Neural progenitor cell (in vitro differentiated cells): ENCODE measurements at regions not wholly inside any gene's neighbourhood (a gene's known extent, or its start where the extent isn't known, plus 50 kb on each side); places are given as distances from the start of the nearest gene placed in this dataset.

ENCODE experiments used
- DNase-seq: peaks from one replicate; pipeline ENCODE4 v3.0.0-alpha.2; 2016; ENCODE audit warnings: low spot score
- H2AFZ ChIP-seq: fragments of 200-600 bp; sonication (generic); replicated peaks from 2 replicates; pipeline ENCODE4 v1.6.1; 2016; ENCODE audit warnings: antibody characterized with exemption
- H3F3A ChIP-seq: fragments of 200-600 bp; sonication (generic); 2 replicates; pipeline ENCODE4 v1.6.1; 2016; ENCODE audit warnings: antibody characterized with exemption, low read depth
- H3K27ac ChIP-seq: fragments of 200-600 bp; sonication (generic); 2 replicates; pipeline ENCODE4 v1.5.1; 2016; ENCODE audit warnings: mild to moderate bottlenecking
- H3K27me3 ChIP-seq: fragments of 200-600 bp; sonication (generic); 2 replicates; pipeline ENCODE4 v1.6.1; 2016; ENCODE audit warnings: mild to moderate bottlenecking, moderate library complexity
- H3K36me3 ChIP-seq: fragments of 200-600 bp; sonication (generic); 2 replicates; pipeline ENCODE4 v1.5.1; 2016
- H3K4me1 ChIP-seq: fragments of 200-600 bp; sonication (generic); 2 replicates; pipeline ENCODE4 v1.6.1; 2016; ENCODE audit warnings: mixed run types
- H3K4me2 ChIP-seq: fragments of 200-600 bp; sonication (generic); 2 replicates; pipeline ENCODE4 v1.6.1; 2016
- H3K4me3 ChIP-seq: fragments of 200-600 bp; sonication (generic); 2 replicates; pipeline ENCODE4 v1.5.1; 2016
- H3K79me2 ChIP-seq: fragments of 200-600 bp; sonication (generic); 2 replicates; pipeline ENCODE4 v1.6.1; 2016; ENCODE audit warnings: low read depth
- H3K9ac ChIP-seq: fragments of 200-600 bp; sonication (generic); 2 replicates; pipeline ENCODE4 v1.6.1; 2016
- H3K9me3 ChIP-seq: fragments of 200-600 bp; sonication (generic); 2 replicates; pipeline ENCODE4 v1.5.1; 2016; ENCODE audit warnings: low read depth
- H4K20me1 ChIP-seq: fragments of 200-600 bp; sonication (generic); 2 replicates; pipeline ENCODE4 v1.6.1; 2016; ENCODE audit warnings: low read depth
- H3K27ac Mint-ChIP-seq: 3 replicates; pipeline ENCODE4 v1.8.0; 2021; ENCODE audit warnings: mixed read lengths
- H3K27me3 Mint-ChIP-seq: 2 replicates; pipeline ENCODE4 v1.8.0; 2022; ENCODE audit warnings: low read depth, mild to moderate bottlenecking, inconsistent platforms, moderate library complexity, mixed read lengths; ENCODE audit not compliant: insufficient read depth
- H3K36me3 Mint-ChIP-seq: 3 replicates; pipeline ENCODE4 v1.8.0; 2021; ENCODE audit warnings: mixed read lengths
- H3K4me1 Mint-ChIP-seq: 3 replicates; pipeline ENCODE4 v1.8.0; 2021; ENCODE audit warnings: mixed read lengths
- H3K4me3 Mint-ChIP-seq: 3 replicates; pipeline ENCODE4 v1.8.0; 2021; ENCODE audit warnings: mild to moderate bottlenecking, moderate library complexity, mixed read lengths
- H3K9me3 Mint-ChIP-seq: 3 replicates; pipeline ENCODE4 v1.8.0; 2020; ENCODE audit warnings: mixed read lengths
- EZH2 ChIP-seq: fragments of 200-600 bp; sonication (generic); IDR thresholded peaks from 2 replicates; pipeline ENCODE4 v1.6.1; 2017; ENCODE audit warnings: antibody characterized with exemption, mild to moderate bottlenecking, moderate library complexity
- EZH2phosphoT487 ChIP-seq: fragments of 200-600 bp; sonication (generic); IDR thresholded peaks from 2 replicates; pipeline ENCODE4 v1.6.1; 2017; ENCODE audit warnings: antibody characterized with exemption
- TF ChIP-seq, protein P1 (sequence below): fragments of 200-600 bp; sonication (generic); IDR thresholded peaks from 2 replicates; pipeline ENCODE4 v1.5.1; 2017; ENCODE audit warnings: antibody characterized with exemption, mild to moderate bottlenecking

DNA sequence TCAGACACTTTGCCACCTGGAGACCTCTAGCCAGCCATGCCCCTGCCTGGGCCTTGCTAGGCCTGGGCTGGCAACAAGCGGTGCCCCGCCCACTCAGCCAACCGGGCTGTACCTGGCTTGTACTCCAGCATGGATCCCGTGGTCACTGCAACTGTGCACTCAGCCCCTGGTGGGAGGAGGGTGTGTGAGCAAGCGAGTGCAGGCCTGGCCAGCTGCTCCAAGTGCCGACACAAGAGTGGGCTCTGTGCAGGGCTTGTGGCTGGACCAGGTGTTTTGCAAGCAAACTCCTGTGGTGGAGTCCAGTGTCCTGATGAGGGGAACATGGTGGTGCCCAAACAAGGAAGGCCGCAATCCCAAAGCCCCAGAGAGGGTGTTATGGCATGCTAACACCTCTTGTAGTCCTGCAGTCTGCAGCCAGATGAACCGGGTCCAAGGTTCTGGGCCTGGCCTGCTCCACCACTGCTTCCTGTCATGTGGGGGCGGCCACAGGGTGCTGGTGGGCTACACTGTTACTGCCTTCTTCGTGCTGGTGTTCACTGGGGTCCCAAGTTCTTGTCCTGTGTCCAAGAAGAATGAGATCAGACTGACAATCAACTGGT lies 60.1 kb upstream of the CD28 start:
- no peaks in the 10 kb centered on the region for H3F3A ChIP-seq
- Mint-ChIP-seq H3K27ac (no peak overlapping the region), H3K9me3 (peaks cover 11% of the 10 kb centered on the region), H3K4me1 (peaks cover 9% of the 10 kb centered on the region), H3K36me3 (no peaks in the 10 kb centered on the region), H3K4me3 (no peak overlapping the region), H3K27me3 (no peaks in the 10 kb centered on the region)
- H3K4me2 ChIP-seq, result no peak overlapping the region
- no peaks in the 10 kb centered on the region for H3K79me2 ChIP-seq
- no peak overlapping the region for H3K4me3 ChIP-seq
- H3K9ac ChIP-seq, result no peak overlapping the region
- no peak overlapping the region for H2AFZ ChIP-seq
- H3K9me3 ChIP-seq, result no peaks in the 10 kb centered on the region
- H3K27me3 ChIP-seq, result no peaks in the 10 kb centered on the region
- DNase-seq, result peak; percentile 9
- no peak for TF ChIP-seq EZH2phosphoT487
- TF ChIP-seq, protein P1, sequence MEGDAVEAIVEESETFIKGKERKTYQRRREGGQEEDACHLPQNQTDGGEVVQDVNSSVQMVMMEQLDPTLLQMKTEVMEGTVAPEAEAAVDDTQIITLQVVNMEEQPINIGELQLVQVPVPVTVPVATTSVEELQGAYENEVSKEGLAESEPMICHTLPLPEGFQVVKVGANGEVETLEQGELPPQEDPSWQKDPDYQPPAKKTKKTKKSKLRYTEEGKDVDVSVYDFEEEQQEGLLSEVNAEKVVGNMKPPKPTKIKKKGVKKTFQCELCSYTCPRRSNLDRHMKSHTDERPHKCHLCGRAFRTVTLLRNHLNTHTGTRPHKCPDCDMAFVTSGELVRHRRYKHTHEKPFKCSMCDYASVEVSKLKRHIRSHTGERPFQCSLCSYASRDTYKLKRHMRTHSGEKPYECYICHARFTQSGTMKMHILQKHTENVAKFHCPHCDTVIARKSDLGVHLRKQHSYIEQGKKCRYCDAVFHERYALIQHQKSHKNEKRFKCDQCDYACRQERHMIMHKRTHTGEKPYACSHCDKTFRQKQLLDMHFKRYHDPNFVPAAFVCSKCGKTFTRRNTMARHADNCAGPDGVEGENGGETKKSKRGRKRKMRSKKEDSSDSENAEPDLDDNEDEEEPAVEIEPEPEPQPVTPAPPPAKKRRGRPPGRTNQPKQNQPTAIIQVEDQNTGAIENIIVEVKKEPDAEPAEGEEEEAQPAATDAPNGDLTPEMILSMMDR, result no peak
- no peak for TF ChIP-seq EZH2
- H4K20me1 ChIP-seq, result no peaks in the 10 kb centered on the region
- no peak overlapping the region for H3K27ac ChIP-seq
- no peaks in the 10 kb centered on the region for H3K4me1 ChIP-seq
- H3K36me3 ChIP-seq, result no peaks in the 10 kb centered on the region

DNA sequence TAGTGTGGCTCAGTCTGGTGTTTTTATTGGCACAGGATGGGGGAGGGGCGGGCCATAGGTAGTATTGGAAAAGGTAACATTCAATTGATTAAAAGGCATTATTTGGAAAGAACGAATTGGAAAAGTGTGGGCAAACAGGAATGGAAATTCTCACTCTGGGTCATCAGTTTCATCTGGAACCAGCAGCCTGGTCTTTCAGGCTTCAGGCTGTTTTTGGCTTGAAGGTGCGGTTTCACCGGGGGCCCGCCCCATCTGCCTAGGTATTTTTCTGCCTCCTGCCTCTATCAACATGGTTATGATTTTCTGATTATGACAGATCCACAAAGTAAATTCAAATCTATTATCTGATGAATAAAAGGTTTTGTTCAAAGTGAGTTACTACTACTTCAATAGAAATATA lies 59.5 kb upstream of the CD28 start:
- no peaks in the 10 kb centered on the region for H3F3A ChIP-seq
- TF ChIP-seq, protein P1, result no peak
- TF ChIP-seq EZH2 (no peak), EZH2phosphoT487 (no peak)

DNA sequence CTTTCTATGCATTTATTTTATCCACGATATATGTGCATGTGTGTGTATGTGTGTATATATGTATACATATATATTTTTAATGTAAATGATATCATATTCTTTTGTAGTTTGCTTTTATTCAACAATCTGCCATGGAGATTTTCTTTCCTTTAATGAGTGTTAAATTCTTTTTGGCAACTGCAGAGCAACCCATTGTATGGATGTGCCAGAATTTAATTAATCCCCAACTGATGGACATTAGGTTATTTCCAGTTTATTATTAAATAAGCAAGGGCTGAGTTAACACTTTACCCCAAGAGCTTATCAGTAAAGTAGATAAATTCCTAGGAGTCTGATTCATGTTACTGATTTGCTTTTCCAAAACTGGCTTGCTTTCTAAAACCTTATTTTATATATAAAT lies 58.9 kb upstream of the CD28 start:
- DNase-seq, result no peak
- H3K4me2 ChIP-seq, result no peak overlapping the region
- no peaks in the 10 kb centered on the region for H3K27me3 ChIP-seq
- no peak overlapping the region for H3K27ac Mint-ChIP-seq
- H3K9me3 Mint-ChIP-seq, result peaks cover 5% of the 10 kb centered on the region
- H3K36me3 Mint-ChIP-seq, result no peaks in the 10 kb centered on the region
- H3K4me1 Mint-ChIP-seq, result peaks cover 9% of the 10 kb centered on the region
- no peaks in the 10 kb centered on the region for H4K20me1 ChIP-seq
- H3K4me1 ChIP-seq, result no peaks in the 10 kb centered on the region
- no peaks in the 10 kb centered on the region for H3K27me3 Mint-ChIP-seq
- H2AFZ ChIP-seq, result no peak overlapping the region
- H3K9ac ChIP-seq, result no peak overlapping the region
- H3K79me2 ChIP-seq, result no peaks in the 10 kb centered on the region
- no peaks in the 10 kb centered on the region for H3K36me3 ChIP-seq
- TF ChIP-seq EZH2 (no peak), EZH2phosphoT487 (no peak)
- TF ChIP-seq, protein P1, result no peak
- no peaks in the 10 kb centered on the region for H3F3A ChIP-seq
- no peak overlapping the region for H3K4me3 ChIP-seq
- no peak overlapping the region for H3K27ac ChIP-seq
- no peak overlapping the region for H3K4me3 Mint-ChIP-seq
- no peaks in the 10 kb centered on the region for H3K9me3 ChIP-seq

More for the DNA sequence above, 59.5 kb upstream of the CD28 start:
- H3K9ac ChIP-seq, result no peak overlapping the region
- H3K27ac Mint-ChIP-seq, result no peak overlapping the region
- no peaks in the 10 kb centered on the region for H3K9me3 ChIP-seq
- no peaks in the 10 kb centered on the region for H4K20me1 ChIP-seq
- H3K36me3 Mint-ChIP-seq, result no peaks in the 10 kb centered on the region
- H3K79me2 ChIP-seq, result no peaks in the 10 kb centered on the region
- H3K4me3 ChIP-seq, result no peak overlapping the region
- peaks cover 9% of the 10 kb centered on the region for H3K4me1 Mint-ChIP-seq
- H2AFZ ChIP-seq, result no peak overlapping the region
- H3K4me2 ChIP-seq, result no peak overlapping the region
- no peaks in the 10 kb centered on the region for H3K4me1 ChIP-seq
- no peaks in the 10 kb centered on the region for H3K36me3 ChIP-seq
- peaks cover 6% of the 10 kb centered on the region for H3K9me3 Mint-ChIP-seq
- H3K27me3 Mint-ChIP-seq, result no peaks in the 10 kb centered on the region
- DNase-seq, result no peak
- no peaks in the 10 kb centered on the region for H3K27me3 ChIP-seq
- no peak overlapping the region for H3K4me3 Mint-ChIP-seq
- H3K27ac ChIP-seq, result no peak overlapping the region
